PC-3 (cell line): ENCODE measurements at regions not wholly inside any gene's neighbourhood (a gene's known extent, or its start where the extent isn't known, plus 50 kb on each side); places are given as distances from the start of the nearest gene placed in this dataset.

Experiments used
- EZH2 ChIP-seq: fragments of 300-600 bp; sonication (generic); IDR thresholded peaks from one replicate; pipeline ENCODE4 v1.6.1; 2017; ENCODE audit warnings: antibody characterized with exemption, mild to moderate bottlenecking, low read length; ENCODE audit not compliant: unreplicated experiment
- TF ChIP-seq, protein P1 (sequence below): fragments of 300-600 bp; sonication (generic); conservative IDR thresholded peaks from 2 replicates; pipeline ENCODE4 v1.5.1; 2017; ENCODE audit warnings: antibody characterized with exemption, low read depth, mild to moderate bottlenecking, low read length

GRCh38 chr7:9761224-9761623 is 1212.4 kb upstream of the PHF14 start:
- TF ChIP-seq, protein P1, sequence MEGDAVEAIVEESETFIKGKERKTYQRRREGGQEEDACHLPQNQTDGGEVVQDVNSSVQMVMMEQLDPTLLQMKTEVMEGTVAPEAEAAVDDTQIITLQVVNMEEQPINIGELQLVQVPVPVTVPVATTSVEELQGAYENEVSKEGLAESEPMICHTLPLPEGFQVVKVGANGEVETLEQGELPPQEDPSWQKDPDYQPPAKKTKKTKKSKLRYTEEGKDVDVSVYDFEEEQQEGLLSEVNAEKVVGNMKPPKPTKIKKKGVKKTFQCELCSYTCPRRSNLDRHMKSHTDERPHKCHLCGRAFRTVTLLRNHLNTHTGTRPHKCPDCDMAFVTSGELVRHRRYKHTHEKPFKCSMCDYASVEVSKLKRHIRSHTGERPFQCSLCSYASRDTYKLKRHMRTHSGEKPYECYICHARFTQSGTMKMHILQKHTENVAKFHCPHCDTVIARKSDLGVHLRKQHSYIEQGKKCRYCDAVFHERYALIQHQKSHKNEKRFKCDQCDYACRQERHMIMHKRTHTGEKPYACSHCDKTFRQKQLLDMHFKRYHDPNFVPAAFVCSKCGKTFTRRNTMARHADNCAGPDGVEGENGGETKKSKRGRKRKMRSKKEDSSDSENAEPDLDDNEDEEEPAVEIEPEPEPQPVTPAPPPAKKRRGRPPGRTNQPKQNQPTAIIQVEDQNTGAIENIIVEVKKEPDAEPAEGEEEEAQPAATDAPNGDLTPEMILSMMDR, result no peak
- no peak for TF ChIP-seq EZH2
